GM21825 (cell line): ENCODE measurements at regions not wholly inside any gene's neighbourhood (a gene's known extent, or its start where the extent isn't known, plus 50 kb on each side); places are given as distances from the start of the nearest gene placed in this dataset.
A peak's percentile ranks its signal among the peaks of the same experiment; 100 is the strongest.
"Not testable (repeated sequence)": the region's sequence is repeated elsewhere in the genome, so short reads cannot be mapped to it uniquely, and the experiment has no call there.

Experiments
- ATAC-seq: cut with Tn5 transposase; IDR thresholded peaks from one replicate; pipeline ENCODE4 v1.9.1; 2021; ENCODE audit warnings: mild to moderate bottlenecking, moderate library complexity; ENCODE audit not compliant: unreplicated experiment

GRCh38 chr9:30127371-30127770 is 2257.1 kb upstream of the ACO1 start:
- ATAC-seq: no peak

DNA sequence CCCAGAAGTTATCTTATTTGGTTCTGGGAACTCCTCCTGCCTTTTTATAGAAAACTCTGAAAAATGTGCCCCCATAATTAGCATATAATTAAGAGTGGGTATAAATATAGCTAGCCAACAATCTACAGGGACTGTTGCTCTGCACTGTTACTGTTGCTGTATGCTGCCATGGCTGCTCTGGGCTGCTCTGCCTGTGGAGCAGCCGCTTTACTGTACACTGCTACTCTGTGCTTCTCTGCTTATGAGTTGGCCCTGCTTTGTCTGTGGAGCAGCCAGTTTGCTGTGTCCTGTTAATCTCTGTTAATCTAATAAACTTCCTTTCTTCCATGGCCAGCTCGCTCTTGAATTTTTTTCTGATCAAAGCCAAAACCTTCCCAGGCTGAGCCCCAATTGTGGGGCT is 2244.0 kb upstream of the ACO1 start:
- ATAC-seq: no peak

GRCh38 chr9:30160570-30160969 is 2223.9 kb upstream of the ACO1 start:
- no peak for ATAC-seq

- no peak for ATAC-seq
Observed at GRCh38 chr9:30172206-30172605, 2212.2 kb upstream of the ACO1 start.

DNA sequence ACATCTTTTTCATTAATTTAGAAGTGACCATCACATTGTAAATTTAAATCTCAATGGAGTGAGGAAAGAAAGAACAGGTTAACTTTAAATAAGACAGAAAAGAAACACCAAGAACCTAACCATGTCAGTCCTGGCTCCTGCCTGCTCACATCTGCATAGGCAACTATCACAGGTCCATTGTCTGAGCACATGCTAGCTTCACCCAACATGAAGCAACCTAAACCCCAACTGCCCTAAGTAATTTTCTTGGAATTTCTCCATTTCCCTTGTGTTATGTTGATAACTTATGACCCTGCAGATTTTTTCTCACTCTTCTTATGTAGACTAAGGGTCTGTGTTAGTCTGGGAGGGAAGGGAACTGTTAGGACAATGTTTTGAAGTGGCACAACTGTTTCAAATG is 2205.8 kb upstream of the ACO1 start:
- ATAC-seq: no peak

- ATAC-seq: no peak
Observed at GRCh38 chr9:30193421-30193820, 2191.0 kb upstream of the ACO1 start.

DNA sequence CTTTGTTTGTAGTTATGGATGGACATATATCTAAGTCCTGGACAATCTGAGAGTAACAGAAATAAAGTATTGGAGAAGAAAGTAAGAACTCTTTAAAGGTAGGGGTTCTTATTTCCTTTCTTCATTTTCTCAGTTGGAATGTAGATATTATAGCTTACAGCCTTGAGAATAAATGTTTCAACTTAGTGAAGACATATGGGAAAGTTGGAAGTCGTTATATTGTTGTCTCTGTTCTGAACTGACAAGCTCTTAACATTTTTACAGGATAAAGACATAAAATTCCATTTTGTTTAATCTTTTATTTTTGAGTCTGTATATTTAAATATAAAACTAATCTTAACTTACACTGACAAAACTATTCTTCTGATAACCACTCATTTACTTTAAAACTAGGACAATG is 2187.5 kb upstream of the ACO1 start:
- ATAC-seq: no peak

- no peak for ATAC-seq
Observed at GRCh38 chr9:30197453-30197852, 2187.0 kb upstream of the ACO1 start.

DNA sequence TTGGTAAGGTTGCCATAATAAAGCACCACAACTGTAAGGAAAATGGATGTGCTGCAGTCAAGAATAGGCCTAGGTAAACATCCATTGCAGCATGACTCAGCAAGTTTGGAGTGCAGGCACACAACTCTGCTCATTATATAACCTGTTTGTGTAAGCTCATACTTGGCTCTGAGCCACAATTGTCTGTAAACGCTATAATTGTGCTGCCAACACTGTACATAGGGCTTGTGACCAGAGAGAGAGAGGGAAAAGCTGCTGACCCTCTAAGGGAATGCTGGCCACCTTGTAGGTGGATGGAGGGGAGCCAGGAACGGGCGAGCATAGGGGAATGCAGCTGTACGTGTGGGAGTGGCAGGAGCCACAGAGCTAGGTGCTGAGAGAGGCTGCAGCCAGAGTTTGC is 2186.5 kb upstream of the ACO1 start:
- no peak for ATAC-seq

DNA sequence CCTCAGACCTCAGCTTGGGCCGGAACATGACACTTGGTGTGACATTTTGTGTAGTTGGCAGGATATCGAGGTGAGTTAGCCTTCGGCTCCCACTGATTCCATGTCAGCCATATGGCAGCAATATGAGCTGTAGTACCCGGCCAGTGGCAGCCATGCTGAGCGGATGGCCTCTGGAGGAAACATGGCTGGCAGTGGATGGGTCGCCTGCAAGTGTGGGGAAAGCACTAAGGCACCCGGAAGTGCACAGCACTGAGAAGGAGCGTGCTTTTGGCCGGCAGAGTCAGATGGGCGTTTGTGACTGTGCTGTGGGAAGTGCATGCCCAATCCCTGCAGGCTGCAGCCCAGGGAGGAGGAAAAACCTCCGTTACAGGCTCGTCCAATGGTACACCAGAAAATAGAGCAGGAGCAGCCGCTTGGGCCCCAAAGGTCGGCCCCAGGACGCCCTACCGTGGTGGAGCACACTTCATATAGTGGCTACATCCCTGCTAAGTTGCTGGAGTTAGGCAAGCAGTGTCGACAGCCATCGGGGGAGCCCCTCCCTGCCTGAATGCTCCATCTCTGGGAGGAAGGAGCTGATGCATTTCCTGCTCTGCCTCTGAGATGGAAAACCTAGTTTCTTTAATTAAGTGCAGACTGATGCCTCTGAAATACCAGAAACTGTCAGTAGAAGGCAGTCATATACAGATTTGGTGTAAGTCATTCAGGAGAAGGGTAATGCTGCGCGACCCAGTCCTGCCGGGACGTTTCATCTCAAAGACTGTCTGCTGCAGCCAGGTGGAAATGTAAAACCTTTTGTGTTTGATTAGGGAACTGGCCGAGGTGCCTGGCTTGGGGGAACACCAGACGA is 2185.8 kb upstream of the ACO1 start:
- ATAC-seq: no peak

- ATAC-seq: no peak
Observed at GRCh38 chr9:30201024-30201423, 2183.4 kb upstream of the ACO1 start.

DNA sequence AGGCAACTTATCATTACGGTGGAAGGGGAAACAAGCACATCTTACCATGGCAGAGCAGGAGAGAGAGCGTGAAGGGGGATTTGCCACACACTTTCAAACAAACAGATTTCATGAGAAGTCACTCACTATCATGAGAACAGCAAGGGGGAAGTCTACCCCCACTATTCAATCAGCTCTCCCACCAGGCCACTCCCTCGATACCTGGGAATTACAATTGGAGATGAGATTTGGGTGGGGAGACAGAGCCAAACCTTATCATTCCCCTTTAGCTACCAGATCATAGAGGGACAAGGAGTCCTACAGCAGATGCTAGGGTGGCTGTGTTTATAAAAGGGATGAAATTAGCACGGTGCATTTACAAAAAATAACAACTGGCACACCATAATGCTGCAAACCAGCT is 2149.4 kb upstream of the ACO1 start:
- no peak for ATAC-seq

- no peak for ATAC-seq
Observed at GRCh38 chr9:30235564-30235963, 2148.9 kb upstream of the ACO1 start.

DNA sequence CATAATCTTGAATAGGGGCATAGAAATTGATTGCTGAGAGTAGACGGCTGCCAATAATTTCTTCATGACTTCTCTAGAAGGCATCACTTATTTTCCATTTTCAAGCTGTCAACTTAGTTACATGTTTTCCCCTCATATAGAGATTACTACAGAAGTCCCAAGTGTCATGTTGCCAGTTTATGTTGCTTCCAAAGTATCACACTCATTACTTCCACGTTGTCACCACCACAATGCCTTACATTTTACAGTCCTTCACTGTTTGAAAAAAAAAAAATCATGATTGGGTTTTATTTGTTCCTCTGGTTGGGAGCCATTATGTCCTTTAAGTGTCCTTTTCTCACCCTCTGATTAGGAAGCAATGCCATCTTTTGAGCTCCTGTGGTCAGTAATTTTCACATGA is 2144.6 kb upstream of the ACO1 start:
- ATAC-seq: no peak

DNA sequence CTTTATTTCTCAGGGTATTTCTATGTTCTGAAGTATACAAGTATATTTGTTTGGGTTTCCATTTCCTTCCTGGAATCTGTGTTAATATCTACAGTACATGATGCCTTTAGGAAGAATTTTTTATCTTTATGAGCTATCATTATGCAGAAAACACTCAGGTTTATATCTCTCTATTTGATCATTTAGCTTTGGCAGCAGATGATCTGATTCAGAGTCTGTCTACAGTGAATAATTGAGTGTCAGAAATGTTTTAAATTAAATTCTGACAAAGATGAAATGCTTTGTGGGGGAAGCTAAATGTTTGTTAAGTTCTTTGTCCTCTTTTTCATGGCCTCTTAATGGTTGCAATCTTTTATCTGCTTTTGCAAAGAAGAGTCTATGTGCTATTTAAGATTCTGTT is 2141.0 kb upstream of the ACO1 start:
- no peak for ATAC-seq

- ATAC-seq: no peak
Observed at GRCh38 chr9:30244877-30245276, 2139.6 kb upstream of the ACO1 start.

DNA sequence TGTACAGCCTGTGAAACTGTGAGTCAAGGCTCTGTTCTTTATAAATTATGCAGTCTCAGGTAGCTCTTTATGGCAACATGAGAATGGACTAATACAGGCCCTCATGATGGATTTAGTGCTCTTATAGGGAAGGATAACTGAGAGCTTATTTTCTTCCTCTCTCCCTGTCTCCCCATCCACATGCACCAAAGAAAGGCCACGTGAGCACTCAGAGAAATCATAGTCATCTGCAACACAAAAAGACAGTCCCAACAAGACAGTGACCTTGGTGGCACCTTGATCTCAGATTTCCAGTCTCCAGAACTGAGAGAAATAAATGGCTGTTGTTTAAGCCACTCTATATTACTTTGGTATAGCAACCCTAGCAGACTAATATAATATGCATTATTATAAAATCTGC is 2133.6 kb upstream of the ACO1 start:
- ATAC-seq: no peak

- no peak for ATAC-seq
Observed at GRCh38 chr9:30258094-30258493, 2126.3 kb upstream of the ACO1 start.

DNA sequence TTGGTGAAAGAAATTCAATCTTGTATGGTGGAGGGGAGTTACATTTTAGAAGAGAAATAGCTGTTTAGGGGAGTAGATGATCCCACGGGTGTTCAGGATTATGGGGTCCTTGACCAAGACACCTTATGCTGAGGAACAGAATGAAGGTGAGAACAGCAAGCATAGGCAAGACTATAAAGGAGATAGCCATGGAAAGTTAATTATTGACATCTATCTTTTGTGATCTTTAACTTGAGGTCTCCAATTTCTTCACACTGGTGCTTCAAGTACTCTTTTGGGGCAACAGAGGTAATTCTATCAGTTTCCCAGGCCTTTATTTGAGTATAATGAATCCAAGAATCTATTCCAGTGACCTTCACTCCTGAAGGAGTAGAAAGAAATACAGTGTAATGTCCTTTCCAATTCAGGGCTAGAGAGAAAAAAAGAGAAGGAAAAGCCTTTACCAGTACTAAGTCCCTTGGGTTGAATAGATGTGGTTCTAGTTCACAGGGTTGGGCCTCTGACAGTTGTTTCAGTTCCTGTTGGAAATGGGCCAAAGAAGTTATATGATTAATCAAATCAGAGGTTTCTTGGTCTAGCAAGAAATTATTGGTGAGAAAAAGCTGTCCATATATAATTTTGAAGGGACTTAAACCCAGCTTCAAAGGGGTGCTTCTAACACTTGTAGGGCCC is 2104.1 kb upstream of the ACO1 start:
- ATAC-seq: peak; percentile 76

DNA sequence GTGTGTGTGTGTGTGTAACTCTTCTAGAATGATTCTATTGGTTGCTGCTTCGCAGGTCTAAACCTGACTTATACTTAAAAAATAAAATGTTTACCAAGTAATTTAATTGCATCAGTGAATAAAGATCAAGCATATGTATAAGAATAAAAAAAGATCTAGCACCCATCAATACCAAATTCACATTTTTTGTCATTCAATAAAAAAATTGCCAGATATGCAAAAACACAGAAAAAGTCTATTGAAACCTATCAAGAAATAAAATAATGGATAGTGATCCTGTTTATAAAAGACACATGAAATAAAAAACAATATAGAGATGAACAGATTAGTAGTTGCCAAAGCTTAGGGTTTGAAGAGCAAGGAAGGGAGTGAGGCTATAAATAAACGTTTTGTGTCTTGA is 2095.0 kb upstream of the ACO1 start:
- ATAC-seq: no peak

GRCh38 chr9:30292026-30292425 is 2092.4 kb upstream of the ACO1 start:
- not testable (repeated sequence) for ATAC-seq

GRCh38 chr9:30293231-30293630 is 2091.2 kb upstream of the ACO1 start:
- ATAC-seq: no peak
